ENCODE measurements at regions not wholly inside any gene's neighbourhood (a gene's known extent, or its start where the extent isn't known, plus 50 kb on each side); places are given as distances from the start of the nearest gene placed in this dataset.

DNA sequence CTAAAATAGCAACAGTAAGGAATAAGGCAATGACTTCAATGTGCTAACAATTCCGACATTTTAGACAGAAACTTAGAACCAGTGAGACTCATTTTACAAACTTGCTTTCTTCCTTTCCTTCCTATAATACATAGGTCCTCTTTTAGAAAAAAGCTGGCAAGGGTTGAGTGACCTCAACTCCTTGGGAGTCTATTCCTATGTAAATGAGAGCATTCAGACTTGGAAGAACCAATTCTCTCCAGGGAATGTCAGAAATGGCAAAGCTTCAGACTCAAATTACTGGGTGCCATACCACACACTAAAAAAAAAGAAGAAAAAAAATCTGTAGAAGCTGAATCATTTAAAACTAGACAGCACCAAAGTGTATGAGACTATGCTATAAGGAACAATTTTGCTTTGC lies 1328.2 kb downstream of the OLFM4 start:
- no peak overlapping the region for H3K27ac ChIP-seq (ENCODE audit: extremely low read depth, low read depth, low read length)
- no peaks in the 10 kb centered on the region for H3K4me1 ChIP-seq (ENCODE audit: control insufficient read depth, insufficient read depth, low read length)
- no peaks in the 10 kb centered on the region for H3K36me3 ChIP-seq (ENCODE audit: control insufficient read depth in 2 of 2, insufficient read depth in 1 of 2, low read length in 2 of 2)
- no peaks in the 10 kb centered on the region for H3K9me3 ChIP-seq (ENCODE audit: control insufficient read depth, insufficient read depth, low read depth, low read length)
- ChIA-PET CTCF (no interaction called here), POLR2A (no interaction called here)
- no peak for TF ChIP-seq ZNF391 (tag by site-specific recombination; IDR thresholded peaks at IDR 0.05; ENCODE audit: borderline replicate concordance, low read depth)
- no peak overlapping the region for H3K4me3 ChIP-seq (ENCODE audit: low read depth, low read length)

DNA sequence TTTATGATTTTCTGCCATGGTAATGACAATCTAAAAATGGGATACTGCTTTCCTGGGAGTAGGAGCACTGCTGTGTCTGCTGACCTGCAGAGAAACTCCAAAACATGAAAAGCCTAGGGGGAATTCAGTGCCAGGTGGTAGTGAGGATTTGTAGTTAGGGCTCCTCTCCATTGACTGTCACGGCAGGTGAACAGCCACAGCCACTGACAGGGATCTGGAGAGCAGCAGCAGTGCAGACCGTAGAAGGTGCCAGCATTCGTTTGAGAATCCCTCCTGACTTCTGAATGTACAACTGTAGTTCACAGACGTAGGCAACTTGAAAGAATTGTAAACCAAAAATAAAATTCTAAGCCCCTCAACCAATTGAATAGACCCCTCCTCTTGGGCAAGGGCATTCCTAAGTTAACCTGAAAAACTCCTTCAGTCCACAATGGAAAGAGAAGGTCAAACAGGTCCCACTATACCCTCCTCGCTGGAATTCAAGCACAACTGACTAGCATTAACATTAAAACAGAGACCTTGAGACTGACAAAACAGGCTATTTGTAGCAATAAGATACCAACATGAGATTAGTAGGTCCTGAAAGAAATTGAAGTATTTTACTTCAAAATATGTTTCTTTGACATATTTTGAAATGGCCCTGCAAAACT lies 1328.8 kb downstream of the OLFM4 start:
- TF ChIP-seq ZNF558 (tag by site-specific recombination; IDR thresholded peaks at IDR 0.05) (no peak), HOXC10 (CRISPR knock-in tag; IDR thresholded peaks at IDR 0.05) (no peak), ZNF791 (tag by site-specific recombination; IDR thresholded peaks at IDR 0.05) (no peak), ZNF416 (tag by site-specific recombination; IDR thresholded peaks at IDR 0.05) (no peak), ZNF76 (tag by site-specific recombination; IDR thresholded peaks at IDR 0.05; ENCODE audit: borderline replicate concordance, low read depth) (no peak), ZNF362 (tag by site-specific recombination; IDR thresholded peaks at IDR 0.05) (no peak), ZNF366 (tag by site-specific recombination; conservative IDR thresholded peaks at IDR 0.05) (no peak)
- TF ChIP-seq, protein P1, sequence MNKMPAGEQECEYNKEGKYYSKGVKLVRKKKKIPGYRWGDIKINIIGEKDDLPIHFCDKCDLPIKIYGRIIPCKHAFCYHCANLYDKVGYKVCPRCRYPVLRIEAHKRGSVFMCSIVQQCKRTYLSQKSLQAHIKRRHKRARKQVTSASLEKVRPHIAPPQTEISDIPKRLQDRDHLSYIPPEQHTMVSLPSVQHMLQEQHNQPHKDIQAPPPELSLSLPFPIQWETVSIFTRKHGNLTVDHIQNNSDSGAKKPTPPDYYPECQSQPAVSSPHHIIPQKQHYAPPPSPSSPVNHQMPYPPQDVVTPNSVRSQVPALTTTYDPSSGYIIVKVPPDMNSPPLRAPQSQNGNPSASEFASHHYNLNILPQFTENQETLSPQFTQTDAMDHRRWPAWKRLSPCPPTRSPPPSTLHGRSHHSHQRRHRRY (tag by site-specific recombination; IDR thresholded peaks at IDR 0.05), result no peak
- no peaks in the 10 kb centered on the region for H3K9me3 ChIP-seq (ENCODE audit: control insufficient read depth, insufficient read depth, low read depth, low read length)
- no peaks in the 10 kb centered on the region for H3K36me3 ChIP-seq (ENCODE audit: control insufficient read depth in 2 of 2, insufficient read depth in 1 of 2, low read length in 2 of 2)
- ChIA-PET POLR2A (no interaction called here), CTCF (no interaction called here)
- H3K4me3 ChIP-seq (ENCODE audit: low read depth, low read length), result no peak overlapping the region
- H3K4me1 ChIP-seq (ENCODE audit: control insufficient read depth, insufficient read depth, low read length), result no peaks in the 10 kb centered on the region
- H3K27ac ChIP-seq (ENCODE audit: extremely low read depth, low read depth, low read length), result no peak overlapping the region

DNA sequence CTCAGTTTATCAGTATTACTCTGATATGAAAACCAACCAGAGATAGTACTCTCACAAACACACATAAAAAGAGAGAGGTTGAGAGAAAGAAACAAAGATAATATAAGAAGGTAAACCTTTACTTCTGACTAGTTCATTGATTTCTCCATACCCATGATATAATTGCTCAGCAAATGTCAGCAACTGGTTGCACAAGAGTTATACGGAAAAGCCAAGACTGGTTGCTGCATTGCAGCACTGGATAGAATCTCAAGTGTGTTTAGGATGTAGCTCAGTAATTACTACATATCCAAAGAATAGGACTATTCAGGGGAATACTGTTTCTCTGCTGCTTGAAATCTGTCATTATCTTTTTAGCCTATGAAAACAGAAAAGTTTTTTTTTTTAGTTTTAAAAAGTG lies 1332.8 kb downstream of the OLFM4 start:
- POLR2A ChIA-PET, result no interaction called here
- Histone ChIP-seq H3K4me3 (ENCODE audit: low read depth, low read length) (no peak overlapping the region), H3K4me1 (ENCODE audit: control insufficient read depth, insufficient read depth, low read length) (no peaks in the 10 kb centered on the region), H3K36me3 (ENCODE audit: control insufficient read depth in 2 of 2, insufficient read depth in 1 of 2, low read length in 2 of 2) (no peaks in the 10 kb centered on the region), H3K27ac (ENCODE audit: extremely low read depth, low read depth, low read length) (no peak overlapping the region), H3K9me3 (ENCODE audit: control insufficient read depth, insufficient read depth, low read depth, low read length) (no peaks in the 10 kb centered on the region)
- CTCF ChIA-PET, result no interaction called here
- no peak for TF ChIP-seq ZNF549 (tag by site-specific recombination; IDR thresholded peaks at IDR 0.05)
- no peak for TF ChIP-seq ZSCAN18 (tag by site-specific recombination; IDR thresholded peaks at IDR 0.05)
- TF ChIP-seq TCF7L2 (IDR thresholded peaks at IDR 0.05; ENCODE audit: borderline replicate concordance, low read depth, low read length), result no peak
- TF ChIP-seq ZFP37 (tag by site-specific recombination; IDR thresholded peaks at IDR 0.05), result no peak
- TF ChIP-seq ZNF433 (tag by site-specific recombination; IDR thresholded peaks at IDR 0.05; ENCODE audit: low read depth), result no peak
- TF ChIP-seq ZNF221 (tag by site-specific recombination; IDR thresholded peaks at IDR 0.05; ENCODE audit: borderline replicate concordance), result no peak
- TF ChIP-seq, protein P2, sequence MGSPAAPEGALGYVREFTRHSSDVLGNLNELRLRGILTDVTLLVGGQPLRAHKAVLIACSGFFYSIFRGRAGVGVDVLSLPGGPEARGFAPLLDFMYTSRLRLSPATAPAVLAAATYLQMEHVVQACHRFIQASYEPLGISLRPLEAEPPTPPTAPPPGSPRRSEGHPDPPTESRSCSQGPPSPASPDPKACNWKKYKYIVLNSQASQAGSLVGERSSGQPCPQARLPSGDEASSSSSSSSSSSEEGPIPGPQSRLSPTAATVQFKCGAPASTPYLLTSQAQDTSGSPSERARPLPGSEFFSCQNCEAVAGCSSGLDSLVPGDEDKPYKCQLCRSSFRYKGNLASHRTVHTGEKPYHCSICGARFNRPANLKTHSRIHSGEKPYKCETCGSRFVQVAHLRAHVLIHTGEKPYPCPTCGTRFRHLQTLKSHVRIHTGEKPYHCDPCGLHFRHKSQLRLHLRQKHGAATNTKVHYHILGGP (tag by site-specific recombination; IDR thresholded peaks at IDR 0.05), result no peak
- TF ChIP-seq ZNF792 (tag by site-specific recombination; IDR thresholded peaks at IDR 0.05), result no peak
- TF ChIP-seq KLF9 (tag by site-specific recombination; IDR thresholded peaks at IDR 0.05; ENCODE audit: low read depth), result no peak
- no peak for TF ChIP-seq HOXD13 (CRISPR knock-in tag; IDR thresholded peaks at IDR 0.05; ENCODE audit: borderline replicate concordance)
- TF ChIP-seq PRDM1 (tag by site-specific recombination; IDR thresholded peaks at IDR 0.05), result no peak
- TF ChIP-seq, protein P3, sequence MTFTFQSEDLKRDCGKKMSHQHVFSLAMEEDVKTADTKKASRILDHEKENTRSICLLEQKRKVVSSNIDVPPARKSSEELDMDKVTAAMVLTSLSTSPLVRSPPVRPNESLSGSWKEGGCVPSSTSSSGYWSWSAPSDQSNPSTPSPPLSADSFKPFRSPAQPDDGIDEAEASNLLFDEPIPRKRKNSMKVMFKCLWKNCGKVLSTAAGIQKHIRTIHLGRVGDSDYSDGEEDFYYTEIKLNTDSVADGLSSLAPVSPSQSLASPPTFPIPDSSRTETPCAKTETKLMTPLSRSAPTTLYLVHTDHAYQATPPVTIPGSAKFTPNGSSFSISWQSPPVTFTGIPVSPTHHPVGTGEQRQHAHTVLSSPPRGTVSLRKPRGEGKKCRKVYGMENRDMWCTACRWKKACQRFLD (tag by site-specific recombination; IDR thresholded peaks at IDR 0.05), result no peak
- no peak for TF ChIP-seq ZNF664 (tag by site-specific recombination; IDR thresholded peaks at IDR 0.05)
- TF ChIP-seq, protein P1 (tag by site-specific recombination; IDR thresholded peaks at IDR 0.05), result no peak
